C4-2B (cell line): ENCODE measurements at regions not wholly inside any gene's neighbourhood (a gene's known extent, or its start where the extent isn't known, plus 50 kb on each side); places are given as distances from the start of the nearest gene placed in this dataset.

Source experiments
- ZFX ChIP-seq: fragments of 450-650 bp; IDR thresholded peaks from 2 replicates; pipeline ENCODE4 v1.6.1; 2017
- TF ChIP-seq, protein P1 (sequence below): fragments of 450-650 bp; conservative IDR thresholded peaks from 2 replicates; pipeline ENCODE4 v1.5.1; 2017; ENCODE audit warnings: mild to moderate bottlenecking

DNA sequence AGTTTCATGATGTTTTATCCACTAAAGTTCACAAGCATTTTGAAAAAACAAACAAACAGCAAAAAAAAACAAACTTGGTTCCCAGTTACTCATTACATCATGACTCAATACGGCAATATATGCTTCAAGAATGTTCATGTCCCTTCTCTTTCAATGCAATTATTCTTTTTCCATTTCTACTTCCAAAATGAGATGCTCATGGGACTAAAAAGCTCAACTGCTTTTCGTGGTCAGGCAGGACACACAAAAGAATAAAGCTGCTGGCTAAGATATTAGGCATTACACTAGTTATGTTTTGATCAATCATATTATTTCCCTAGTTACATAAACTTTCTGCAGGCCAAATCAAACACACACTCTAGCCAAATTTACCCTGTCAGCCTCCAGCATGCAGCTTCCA is 301.3 kb downstream of the EPHA4 start:
- TF ChIP-seq, protein P1, sequence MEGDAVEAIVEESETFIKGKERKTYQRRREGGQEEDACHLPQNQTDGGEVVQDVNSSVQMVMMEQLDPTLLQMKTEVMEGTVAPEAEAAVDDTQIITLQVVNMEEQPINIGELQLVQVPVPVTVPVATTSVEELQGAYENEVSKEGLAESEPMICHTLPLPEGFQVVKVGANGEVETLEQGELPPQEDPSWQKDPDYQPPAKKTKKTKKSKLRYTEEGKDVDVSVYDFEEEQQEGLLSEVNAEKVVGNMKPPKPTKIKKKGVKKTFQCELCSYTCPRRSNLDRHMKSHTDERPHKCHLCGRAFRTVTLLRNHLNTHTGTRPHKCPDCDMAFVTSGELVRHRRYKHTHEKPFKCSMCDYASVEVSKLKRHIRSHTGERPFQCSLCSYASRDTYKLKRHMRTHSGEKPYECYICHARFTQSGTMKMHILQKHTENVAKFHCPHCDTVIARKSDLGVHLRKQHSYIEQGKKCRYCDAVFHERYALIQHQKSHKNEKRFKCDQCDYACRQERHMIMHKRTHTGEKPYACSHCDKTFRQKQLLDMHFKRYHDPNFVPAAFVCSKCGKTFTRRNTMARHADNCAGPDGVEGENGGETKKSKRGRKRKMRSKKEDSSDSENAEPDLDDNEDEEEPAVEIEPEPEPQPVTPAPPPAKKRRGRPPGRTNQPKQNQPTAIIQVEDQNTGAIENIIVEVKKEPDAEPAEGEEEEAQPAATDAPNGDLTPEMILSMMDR = no peak
- TF ChIP-seq ZFX = no peak
